PFSK-1 (cell line): ENCODE measurements at regions not wholly inside any gene's neighbourhood (a gene's known extent, or its start where the extent isn't known, plus 50 kb on each side); places are given as distances from the start of the nearest gene placed in this dataset.

Experiments
- POLR2AphosphoS5 ChIP-seq: IDR thresholded peaks from 2 replicates; pipeline ENCODE4 v1.6.1; 2012; ENCODE audit warnings: low read depth, mild to moderate bottlenecking, control low read depth, low read length, moderate library complexity
- REST ChIP-seq, 2 experiments: IDR thresholded peaks; 2 replicates each; pipeline versions ENCODE4 v1.6.1 to v1.8.0; 2011 to 2012; ENCODE audit warnings: low read depth in 2 of 2, low read length in 2 of 2, control low read depth in 1 of 2, inconsistent platforms in 1 of 2, mild to moderate bottlenecking in 1 of 2, moderate library complexity in 1 of 2; ENCODE audit not compliant: insufficient read depth in 1 of 2
- SIN3A ChIP-seq: IDR thresholded peaks from 2 replicates; pipeline ENCODE4 v1.6.1; 2012; ENCODE audit warnings: mild to moderate bottlenecking, low read length, moderate library complexity, borderline replicate concordance; ENCODE audit not compliant: insufficient read depth
- TAF1 ChIP-seq: IDR thresholded peaks from 2 replicates; pipeline ENCODE4 v1.6.1; 2012; ENCODE audit warnings: low read length, control low read depth, borderline replicate concordance; ENCODE audit not compliant: insufficient read depth

GRCh38 chr4:41323179-41323578, 66.5 kb downstream of the UCHL1 start:
- TF ChIP-seq POLR2AphosphoS5 (no peak), REST (IDR thresholded peaks at IDR 0.05; ENCODE audit: insufficient read depth in 1 of 2, low read depth in 2 of 2, low read length in 2 of 2) (no peak), SIN3A (no peak), TAF1 (no peak)
